ENCODE measurements at regions not wholly inside any gene's neighbourhood (a gene's known extent, or its start where the extent isn't known, plus 50 kb on each side); places are given as distances from the start of the nearest gene placed in this dataset.

GRCh38 chr11:36791957-36792356 lies 193.9 kb upstream of the RAG2 start:
- TF ChIP-seq CTCF (IDR thresholded peaks at IDR 0.05 in 2 of 3, conservative IDR thresholded peaks at IDR 0.05 in 1 of 3; ENCODE audit: borderline replicate concordance in 1 of 3, insufficient read depth in 1 of 3, low read depth in 2 of 3, low read length in 2 of 3) (no peak), JUND (IDR thresholded peaks at IDR 0.05) (no peak), POLR2AphosphoS5 (IDR thresholded peaks at IDR 0.05; ENCODE audit: low read depth, low read length) (no peak), EZH2 (IDR thresholded peaks at IDR 0.05) (no peak), ZBTB33 (IDR thresholded peaks at IDR 0.05; ENCODE audit: extremely low read depth, insufficient replicate concordance, low read length) (no peak), YY1 (IDR thresholded peaks at IDR 0.05; ENCODE audit: extremely low read depth, insufficient replicate concordance, low read depth, low read length) (no peak)
